ENCODE measurements at regions not wholly inside any gene's neighbourhood (a gene's known extent, or its start where the extent isn't known, plus 50 kb on each side); places are given as distances from the start of the nearest gene placed in this dataset.

- DNase-seq (ENCODE audit: low read depth in 2 of 2) = no peak
Measured at GRCh38 chr1:219317762-219318353, 144.2 kb downstream of the LYPLAL1 start.

GRCh38 chr1:219316066-219316465 is 142.4 kb downstream of the LYPLAL1 start:
- DNase-seq (ENCODE audit: low read depth in 2 of 2) = no peak

GRCh38 chr1:219313961-219314360 is 140.3 kb downstream of the LYPLAL1 start:
- no peak for DNase-seq (ENCODE audit: low read depth in 2 of 2)

DNA sequence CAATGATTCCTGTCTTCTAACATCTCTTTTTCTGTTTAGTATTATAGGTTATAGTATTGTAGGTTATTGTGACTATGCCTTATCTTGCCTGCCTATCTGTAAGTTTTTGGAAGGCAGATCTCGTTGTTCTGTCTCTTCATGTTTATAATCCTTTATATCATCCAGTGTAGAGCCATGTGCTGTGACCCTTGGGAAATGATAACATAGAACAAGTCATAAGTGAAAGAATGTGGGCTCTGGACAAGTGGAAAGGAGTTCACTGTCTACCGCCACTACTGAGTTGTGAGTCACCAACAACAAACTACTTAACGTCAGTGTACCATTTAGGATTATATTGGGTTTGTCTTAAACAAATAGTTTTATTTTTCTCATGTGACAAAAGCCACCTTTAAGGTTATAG is 139.3 kb downstream of the LYPLAL1 start:
- no peak for DNase-seq (ENCODE audit: low read depth in 2 of 2)

DNA sequence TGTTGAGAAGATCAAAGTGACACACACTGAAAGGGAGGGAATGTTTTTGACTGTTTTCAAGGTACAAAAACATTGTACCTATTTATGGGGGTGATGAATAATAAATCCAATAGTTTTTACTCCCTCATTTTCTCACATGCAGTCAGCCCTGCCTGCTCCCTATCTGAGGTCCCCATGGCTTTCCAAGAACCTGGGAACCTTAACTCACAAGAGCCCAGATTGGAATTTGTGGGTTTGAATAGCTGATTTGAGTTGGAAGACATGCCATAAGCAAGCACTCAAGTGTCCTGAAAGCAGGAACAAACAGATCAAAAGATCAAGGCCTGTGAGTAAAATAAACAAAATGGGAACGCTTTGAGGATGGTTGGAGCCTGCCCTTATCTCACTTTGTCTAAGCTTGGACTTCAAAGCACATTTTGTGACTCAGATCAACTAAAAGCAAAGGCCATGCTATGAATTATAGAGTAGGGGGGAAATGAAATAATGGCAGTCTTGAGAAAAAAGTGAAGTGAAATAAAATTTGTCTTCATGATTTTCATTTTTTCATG is 136.6 kb downstream of the LYPLAL1 start:
- no peak for DNase-seq (ENCODE audit: low read depth in 2 of 2)

DNA sequence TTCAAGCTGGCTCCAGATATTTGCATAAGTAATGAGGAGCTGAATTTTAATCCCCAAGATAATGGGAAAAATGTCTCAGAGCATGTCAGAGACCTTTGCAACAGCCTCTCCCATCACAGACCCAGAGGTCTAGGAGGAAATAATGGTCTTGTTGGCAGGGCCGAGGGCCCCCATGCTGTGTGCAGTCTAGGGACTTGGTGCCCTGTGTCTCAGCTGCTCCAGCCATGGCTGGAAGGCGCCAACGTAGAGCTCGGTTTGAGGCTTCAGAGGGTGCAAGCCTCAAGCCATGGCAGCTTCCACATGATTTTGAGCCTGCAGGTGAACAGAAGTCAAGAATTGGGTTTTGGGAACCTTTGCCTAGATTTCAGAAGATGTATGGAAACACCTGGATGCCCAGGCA is 134.7 kb downstream of the LYPLAL1 start:
- no peak for DNase-seq (ENCODE audit: low read depth in 2 of 2)

DNA sequence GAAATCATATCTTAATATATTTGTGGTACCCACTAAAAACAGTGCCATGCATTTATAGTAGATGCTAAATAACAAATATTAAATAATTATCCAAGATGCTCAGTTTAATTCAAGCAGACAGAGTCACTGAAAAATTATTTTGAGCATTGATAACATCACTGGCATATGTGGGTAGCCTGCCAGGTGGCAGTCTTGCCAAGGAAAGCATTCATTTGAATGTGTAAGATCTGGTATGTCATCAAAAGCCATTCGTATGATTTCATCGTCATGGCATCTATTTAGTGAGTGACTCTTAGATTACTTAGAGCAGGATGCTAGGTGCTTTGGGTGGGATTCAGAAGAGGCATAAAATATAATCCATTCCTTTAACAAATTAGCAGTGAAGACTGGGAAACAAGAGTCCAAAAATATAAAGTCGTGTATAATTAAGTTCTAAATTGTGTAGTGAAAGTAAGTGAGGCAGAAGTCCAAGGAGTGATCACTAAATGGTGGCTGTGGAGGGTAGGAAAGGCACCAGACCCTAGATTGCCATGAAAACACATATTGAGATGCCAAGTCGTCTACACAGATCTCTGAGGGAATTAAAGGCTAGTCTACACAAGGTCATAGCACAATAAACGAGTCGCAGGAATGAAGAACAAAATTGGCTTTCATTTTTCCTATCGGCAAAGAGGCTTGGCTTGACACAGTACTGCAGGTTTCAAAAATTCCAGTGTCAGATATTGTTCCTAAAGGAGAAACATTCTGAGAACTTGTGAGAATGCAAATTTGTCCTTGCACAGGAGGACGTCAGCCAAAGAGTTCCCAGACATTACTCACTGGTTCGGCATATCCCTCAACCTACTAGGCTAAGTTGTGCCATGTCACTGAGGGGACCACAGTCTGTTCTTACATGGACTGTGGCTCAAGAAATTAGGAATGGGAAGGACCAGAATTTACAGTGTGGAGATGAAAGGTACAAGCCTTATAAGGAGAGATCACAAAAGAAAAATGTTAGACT is 130.8 kb downstream of the LYPLAL1 start:
- DNase-seq (ENCODE audit: low read depth in 2 of 2) = no peak

- DNase-seq (ENCODE audit: low read depth in 2 of 2) = no peak
Measured at GRCh38 chr1:219302697-219303096, 129.0 kb downstream of the LYPLAL1 start.

- no peak for DNase-seq (ENCODE audit: low read depth in 2 of 2)
Measured at GRCh38 chr1:219299420-219299819, 125.7 kb downstream of the LYPLAL1 start.

GRCh38 chr1:219298571-219299148 is 125.0 kb downstream of the LYPLAL1 start:
- no peak for DNase-seq (ENCODE audit: low read depth in 2 of 2)

DNA sequence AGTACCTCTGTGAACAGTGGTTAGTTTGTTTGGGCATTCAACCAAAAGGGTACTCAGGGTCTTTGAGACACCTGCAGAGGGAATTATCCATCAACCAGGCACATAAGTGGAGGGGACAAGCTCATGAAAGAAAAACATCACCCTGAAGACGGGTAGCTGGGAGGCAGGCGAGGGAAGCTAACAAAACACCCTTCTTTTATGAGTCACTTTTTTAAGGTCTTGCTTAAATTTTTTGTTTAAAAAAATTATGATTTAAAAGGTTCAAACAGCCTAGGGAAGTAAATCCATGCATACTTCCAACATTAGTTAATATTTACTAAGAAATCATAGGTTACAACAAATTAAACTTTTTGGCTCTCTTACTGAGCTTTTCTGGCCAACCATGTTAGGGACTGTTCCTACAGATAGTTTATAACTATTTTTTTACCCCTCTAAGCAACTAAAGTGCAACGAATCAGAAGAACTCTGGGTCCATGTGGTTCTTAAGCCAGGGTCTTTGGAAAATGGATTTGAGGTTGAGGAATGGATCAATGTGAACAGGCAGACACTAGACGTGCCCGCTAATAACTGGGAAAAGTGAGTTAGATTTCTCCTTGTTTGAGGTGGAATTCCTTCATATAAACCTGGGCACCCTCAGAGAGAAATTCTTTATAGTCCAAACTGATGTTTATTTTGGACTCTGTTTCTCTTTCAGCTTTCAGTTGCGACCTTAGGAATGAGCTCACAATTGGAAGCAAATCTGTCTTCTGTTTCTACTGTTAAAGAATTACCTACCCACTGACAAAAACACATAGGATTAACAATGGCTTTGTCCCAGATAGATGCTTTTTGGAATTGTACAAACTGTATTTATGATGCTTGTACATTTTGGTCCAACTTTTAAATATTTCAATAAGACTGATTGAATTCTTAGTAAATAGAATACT is 123.0 kb downstream of the LYPLAL1 start:
- no peak for DNase-seq (ENCODE audit: low read depth in 2 of 2)

GRCh38 chr1:219294251-219294650 is 120.6 kb downstream of the LYPLAL1 start:
- DNase-seq (ENCODE audit: low read depth in 2 of 2) = no peak

GRCh38 chr1:219293410-219293809 is 119.7 kb downstream of the LYPLAL1 start:
- DNase-seq (ENCODE audit: low read depth in 2 of 2) = no peak

DNA sequence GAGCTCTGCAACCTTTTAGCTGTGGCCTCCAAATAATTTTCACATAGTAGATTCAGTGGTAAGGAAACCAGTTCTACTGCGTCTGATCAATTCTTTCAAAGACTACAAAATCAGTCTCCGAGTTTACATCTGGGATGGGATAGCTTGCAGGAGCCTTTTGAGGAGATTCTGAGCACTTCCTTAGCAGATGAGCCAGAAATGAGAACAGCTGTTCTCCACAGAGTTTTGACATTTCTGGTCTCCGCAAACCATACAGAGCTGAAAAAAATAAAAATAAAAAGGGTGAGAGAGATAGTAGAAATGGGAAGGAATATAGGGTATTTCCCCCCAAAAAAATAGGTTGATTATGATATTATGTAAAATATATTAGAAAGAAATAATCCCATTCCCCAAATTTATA is 119.3 kb downstream of the LYPLAL1 start:
- DNase-seq (ENCODE audit: low read depth in 2 of 2) = no peak

DNA sequence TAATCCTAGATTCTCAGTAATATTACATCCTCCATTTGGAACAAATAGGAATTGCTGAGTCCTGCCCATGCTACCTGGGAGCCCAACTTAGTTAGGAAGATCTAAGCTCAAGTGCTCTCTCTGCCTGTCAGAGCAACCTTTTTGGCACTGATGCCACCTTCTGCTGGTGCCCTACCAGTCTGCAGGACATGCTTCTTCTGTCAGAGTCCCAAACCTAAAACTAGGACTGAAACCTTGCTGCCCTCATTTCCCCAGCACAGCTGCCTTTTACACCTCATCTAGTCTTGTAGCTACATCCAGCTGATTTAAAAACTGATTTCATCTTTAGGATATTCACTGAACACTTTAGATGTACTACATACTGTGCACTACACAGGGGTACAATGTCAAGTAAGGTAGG is 118.7 kb downstream of the LYPLAL1 start:
- no peak for DNase-seq (ENCODE audit: low read depth in 2 of 2)

- no peak for DNase-seq (ENCODE audit: low read depth in 2 of 2)
Measured at GRCh38 chr1:219289171-219289570, 115.5 kb downstream of the LYPLAL1 start.

- DNase-seq (ENCODE audit: low read depth in 2 of 2) = no peak
Measured at GRCh38 chr1:219283541-219283940, 109.9 kb downstream of the LYPLAL1 start.

DNA sequence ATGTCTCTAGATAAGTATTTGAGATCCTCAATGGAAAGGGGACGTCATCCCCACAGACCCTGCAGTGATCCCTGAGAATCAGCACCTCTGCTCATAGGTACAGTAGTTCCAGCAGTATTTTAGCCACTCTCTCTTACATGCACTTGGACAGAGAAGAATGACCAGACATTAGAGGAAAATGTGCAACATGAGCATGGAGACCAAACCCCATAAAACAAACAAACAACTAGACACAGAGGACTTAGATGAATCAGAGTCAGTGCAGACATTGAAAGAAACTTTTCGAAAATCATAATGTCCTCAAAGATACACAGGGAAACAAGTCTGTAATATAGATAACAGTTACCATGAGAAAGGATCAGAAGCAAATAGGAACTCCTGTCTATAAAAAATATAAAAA is 108.2 kb downstream of the LYPLAL1 start:
- DNase-seq (ENCODE audit: low read depth in 2 of 2) = no peak

DNA sequence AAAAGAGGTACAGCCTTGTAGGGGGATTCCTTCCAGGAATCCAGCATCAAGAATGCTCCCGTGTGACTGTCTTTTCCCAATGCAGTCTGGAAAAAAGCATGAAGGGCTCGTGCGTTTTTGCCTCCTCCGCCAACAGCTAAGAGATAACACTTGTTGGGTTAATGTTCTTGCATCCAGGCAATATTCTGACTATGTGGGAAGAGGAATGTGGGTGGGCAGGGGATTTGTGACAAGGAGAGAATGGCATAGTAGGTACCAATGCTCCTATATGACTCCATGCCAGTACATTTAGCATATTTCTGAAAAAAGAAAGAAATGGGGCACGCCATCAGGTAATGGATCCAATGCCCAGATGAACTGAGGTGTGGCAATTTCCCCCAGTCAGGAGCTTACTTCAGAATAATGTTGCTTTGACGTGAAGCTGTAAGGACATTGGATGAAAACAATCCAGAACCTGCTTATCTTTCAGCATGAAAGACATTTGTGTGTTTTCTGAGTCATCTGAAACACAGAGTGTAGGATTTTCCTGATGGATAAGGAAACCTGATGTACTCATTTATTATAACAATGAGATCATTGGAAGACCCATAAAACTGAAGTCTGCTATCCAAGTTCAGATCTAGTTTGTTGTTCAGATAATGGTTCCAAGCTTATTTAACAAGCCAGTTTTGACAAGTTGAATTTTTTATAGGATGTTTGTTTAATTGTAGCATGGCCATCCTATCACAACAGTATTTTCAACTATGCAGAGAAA is 105.5 kb downstream of the LYPLAL1 start:
- DNase-seq (ENCODE audit: low read depth in 2 of 2) = no peak

GRCh38 chr1:219278288-219278687 is 104.6 kb downstream of the LYPLAL1 start:
- no peak for DNase-seq (ENCODE audit: low read depth in 2 of 2)

Data from stimulated activated CD8-positive, alpha-beta memory T cell treated with anti-CD3 and anti-CD28 coated beads, Interleukin-2, amount 100 ng/mL, for 1 hour (primary cell).